GM12873 (cell line): ENCODE measurements at regions not wholly inside any gene's neighbourhood (a gene's known extent, or its start where the extent isn't known, plus 50 kb on each side); places are given as distances from the start of the nearest gene placed in this dataset.

Experiments
- CTCF ChIP-seq: IDR thresholded peaks from 2 replicates; pipeline ENCODE4 v1.5.1; 2012; ENCODE audit warnings: low read depth, mild to moderate bottlenecking, moderate library complexity, low read length, control low read depth; ENCODE audit not compliant: insufficient read depth; ENCODE audit errors: missing control alignments

GRCh38 chr18:73920033-73920432 is 227.6 kb downstream of the FBXO15 start:
- TF ChIP-seq CTCF, result no peak

- TF ChIP-seq CTCF, result no peak
Measured at GRCh38 chr18:73918816-73919215, 228.8 kb downstream of the FBXO15 start.

- no peak for TF ChIP-seq CTCF
Measured at GRCh38 chr18:73917046-73917445, 230.6 kb downstream of the FBXO15 start.

GRCh38 chr18:73913505-73913904 is 234.1 kb downstream of the FBXO15 start:
- TF ChIP-seq CTCF, result no peak

- TF ChIP-seq CTCF, result no peak
Measured at GRCh38 chr18:73908323-73908722, 239.3 kb downstream of the FBXO15 start.

GRCh38 chr18:73901566-73901965 is 246.1 kb downstream of the FBXO15 start:
- TF ChIP-seq CTCF, result no peak

- TF ChIP-seq CTCF, result no peak
Measured at GRCh38 chr18:73901151-73901550, 246.5 kb downstream of the FBXO15 start.
